Glutamatergic neuron (in vitro differentiated cells): ENCODE measurements at regions not wholly inside any gene's neighbourhood (a gene's known extent, or its start where the extent isn't known, plus 50 kb on each side); places are given as distances from the start of the nearest gene placed in this dataset.
"Not testable (repeated sequence)": the region's sequence is repeated elsewhere in the genome, so short reads cannot be mapped to it uniquely, and the experiment has no call there.

Experiments
- DNase-seq: peaks from one replicate; pipeline ENCODE4 v3.0.0; 2022
- H3K27ac Mint-ChIP-seq: one replicate; pipeline ENCODE4 v1.8.0; 2020; ENCODE audit warnings: mild to moderate bottlenecking, mixed read lengths, inconsistent platforms; ENCODE audit not compliant: unreplicated experiment
- H3K27me3 Mint-ChIP-seq: one replicate; pipeline ENCODE4 v1.8.0; 2020; ENCODE audit warnings: mild to moderate bottlenecking, moderate library complexity, mixed read lengths, inconsistent platforms; ENCODE audit not compliant: unreplicated experiment
- H3K36me3 Mint-ChIP-seq: one replicate; pipeline ENCODE4 v1.8.0; 2020; ENCODE audit warnings: mild to moderate bottlenecking, mixed read lengths, inconsistent platforms; ENCODE audit not compliant: unreplicated experiment
- H3K4me1 Mint-ChIP-seq: one replicate; pipeline ENCODE4 v1.8.0; 2020; ENCODE audit warnings: mild to moderate bottlenecking, low read depth, mixed read lengths, inconsistent platforms; ENCODE audit not compliant: unreplicated experiment
- H3K4me3 Mint-ChIP-seq: one replicate; pipeline ENCODE4 v1.8.0; 2020; ENCODE audit warnings: mild to moderate bottlenecking, mixed read lengths, inconsistent platforms; ENCODE audit not compliant: unreplicated experiment
- H3K9me3 Mint-ChIP-seq: one replicate; pipeline ENCODE4 v1.8.0; 2020; ENCODE audit warnings: mild to moderate bottlenecking, moderate library complexity, mixed read lengths, inconsistent platforms; ENCODE audit not compliant: unreplicated experiment
- CTCF ChIP-seq: fragments of 200-600 bp; sonication (generic); IDR thresholded peaks from one replicate; pipeline ENCODE4 v1.5.0; 2021; ENCODE audit not compliant: partially characterized antibody, unreplicated experiment

GRCh38 chr5:85646641-85647040 is 971.1 kb upstream of the COX7C start:
- H3K36me3 Mint-ChIP-seq: no peaks in the 10 kb centered on the region
- DNase-seq: peak; percentile 17
- no peak overlapping the region for H3K4me3 Mint-ChIP-seq
- peaks cover 5% of the 10 kb centered on the region for H3K4me1 Mint-ChIP-seq
- TF ChIP-seq CTCF: no peak
- H3K27ac Mint-ChIP-seq: peak overlapping the region; percentile 17
- H3K9me3 Mint-ChIP-seq: no peaks in the 10 kb centered on the region
- no peaks in the 10 kb centered on the region for H3K27me3 Mint-ChIP-seq

GRCh38 chr5:85647349-85648127 is 970.2 kb upstream of the COX7C start:
- H3K27ac Mint-ChIP-seq: no peak overlapping the region
- H3K9me3 Mint-ChIP-seq: no peaks in the 10 kb centered on the region
- H3K36me3 Mint-ChIP-seq: no peaks in the 10 kb centered on the region
- H3K4me3 Mint-ChIP-seq: no peak overlapping the region
- H3K4me1 Mint-ChIP-seq: peaks cover 5% of the 10 kb centered on the region
- no peak for DNase-seq
- no peaks in the 10 kb centered on the region for H3K27me3 Mint-ChIP-seq
- TF ChIP-seq CTCF: no peak

DNA sequence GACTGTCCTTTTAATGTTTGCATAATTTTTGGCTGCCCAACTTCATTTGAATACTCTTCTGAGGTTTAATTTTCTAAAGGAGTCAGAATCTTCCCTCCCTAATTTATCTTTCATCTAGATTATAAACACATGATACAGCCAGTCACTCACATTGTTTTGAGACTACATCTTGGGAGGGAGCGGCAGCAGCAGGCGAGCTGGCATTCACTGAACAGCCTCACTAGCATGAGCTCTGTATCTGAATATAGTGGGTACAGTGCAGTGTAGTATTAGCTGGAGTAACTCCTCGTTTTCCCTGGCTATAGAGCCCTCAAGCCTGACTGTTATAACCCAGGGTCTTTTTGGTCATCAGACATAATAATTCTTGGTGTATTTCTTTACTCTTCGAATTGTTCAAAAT is 969.2 kb upstream of the COX7C start:
- DNase-seq: no peak
- H3K27me3 Mint-ChIP-seq: no peaks in the 10 kb centered on the region
- no peaks in the 10 kb centered on the region for H3K36me3 Mint-ChIP-seq
- H3K4me1 Mint-ChIP-seq: peaks cover 5% of the 10 kb centered on the region
- no peak overlapping the region for H3K4me3 Mint-ChIP-seq
- no peak overlapping the region for H3K27ac Mint-ChIP-seq
- TF ChIP-seq CTCF: no peak
- H3K9me3 Mint-ChIP-seq: no peaks in the 10 kb centered on the region

DNA sequence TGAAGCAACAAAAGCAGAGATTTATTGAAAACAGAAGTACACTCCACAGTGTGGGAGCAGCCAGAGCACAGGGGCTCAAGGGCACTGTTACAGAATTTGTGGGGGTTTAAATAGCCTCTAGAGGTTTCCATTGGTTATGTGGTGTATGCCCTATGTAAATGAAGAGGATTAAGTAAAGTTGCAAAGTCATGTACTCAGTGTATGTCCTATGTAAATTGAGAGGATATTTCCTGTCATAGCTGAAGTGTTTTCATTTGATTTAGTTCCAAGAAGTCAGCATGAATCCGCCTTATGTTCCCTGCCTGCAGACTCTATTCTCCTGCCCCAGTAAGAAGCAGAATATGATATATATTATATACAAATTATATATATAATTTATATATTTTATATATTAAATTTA is 966.0 kb upstream of the COX7C start:
- no peak overlapping the region for H3K27ac Mint-ChIP-seq
- no peaks in the 10 kb centered on the region for H3K9me3 Mint-ChIP-seq
- H3K4me3 Mint-ChIP-seq: no peak overlapping the region
- no peaks in the 10 kb centered on the region for H3K27me3 Mint-ChIP-seq
- peaks cover 2% of the 10 kb centered on the region for H3K4me1 Mint-ChIP-seq
- peaks cover 13% of the 10 kb centered on the region for H3K36me3 Mint-ChIP-seq
- DNase-seq: no peak
- TF ChIP-seq CTCF: no peak

GRCh38 chr5:85654144-85654543 is 963.6 kb upstream of the COX7C start:
- not testable (repeated sequence) for H3K9me3 Mint-ChIP-seq, H3K27me3 Mint-ChIP-seq, H3K4me1 Mint-ChIP-seq, DNase-seq, H3K4me3 Mint-ChIP-seq, H3K27ac Mint-ChIP-seq
- peaks cover 13% of the 10 kb centered on the region for H3K36me3 Mint-ChIP-seq
